ENCODE measurements at regions not wholly inside any gene's neighbourhood (a gene's known extent, or its start where the extent isn't known, plus 50 kb on each side); places are given as distances from the start of the nearest gene placed in this dataset.

DNA sequence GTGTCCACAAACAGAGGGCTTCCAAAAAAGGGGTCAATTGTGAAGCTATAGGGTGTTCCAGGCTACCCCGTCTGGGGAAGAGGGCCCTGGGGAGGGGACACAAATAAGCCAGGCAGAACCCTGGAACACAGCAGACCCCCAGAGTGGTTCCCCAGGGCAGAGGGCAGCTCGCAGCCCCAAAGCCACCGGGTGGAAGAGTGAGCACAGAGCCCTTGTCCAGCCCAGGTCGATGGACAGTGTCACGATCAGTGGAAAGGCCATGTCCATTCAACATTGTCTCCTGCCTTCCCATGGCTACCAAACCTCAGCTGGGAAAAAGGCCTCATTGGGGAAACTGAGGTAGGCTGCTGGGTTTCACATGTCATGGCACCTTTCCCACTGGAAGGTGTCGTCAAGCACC, 131.4 kb downstream of the DICER1 start:
- Histone ChIP-seq H3K36me3 (ENCODE audit: insufficient read depth) (no peaks in the 10 kb centered on the region), H3K4me3 (no peak overlapping the region)
- H3K27ac Mint-ChIP-seq = no peak overlapping the region

More for the DNA sequence above, 131.4 kb downstream of the DICER1 start:
- H3K27me3 Mint-ChIP-seq (ENCODE audit: insufficient read depth, low read depth, poor library complexity) = peaks cover 9% of the 10 kb centered on the region
- Histone ChIP-seq H3F3A (replicated peaks; ENCODE audit: low read depth) (no peaks in the 10 kb centered on the region), H3K4me1 (ENCODE audit: insufficient read depth) (no peaks in the 10 kb centered on the region), H4K20me1 (replicated peaks; ENCODE audit: insufficient read depth) (no peaks in the 10 kb centered on the region), H3K4me2 (no peak overlapping the region), H3K9me2 (ENCODE audit: insufficient read depth) (no peaks in the 10 kb centered on the region), H3K27ac (ENCODE audit: low read depth) (no peak overlapping the region), H2AFZ (no peak overlapping the region), H3K79me2 (replicated peaks; ENCODE audit: insufficient read depth) (no peaks in the 10 kb centered on the region), H3K27me3 (ENCODE audit: insufficient read depth) (no peaks in the 10 kb centered on the region)
- no peaks in the 10 kb centered on the region for H3K36me3 Mint-ChIP-seq (ENCODE audit: low read depth)
- ATAC-seq = no peak
- no peak overlapping the region for H3K4me3 Mint-ChIP-seq
- TF ChIP-seq, protein P1, sequence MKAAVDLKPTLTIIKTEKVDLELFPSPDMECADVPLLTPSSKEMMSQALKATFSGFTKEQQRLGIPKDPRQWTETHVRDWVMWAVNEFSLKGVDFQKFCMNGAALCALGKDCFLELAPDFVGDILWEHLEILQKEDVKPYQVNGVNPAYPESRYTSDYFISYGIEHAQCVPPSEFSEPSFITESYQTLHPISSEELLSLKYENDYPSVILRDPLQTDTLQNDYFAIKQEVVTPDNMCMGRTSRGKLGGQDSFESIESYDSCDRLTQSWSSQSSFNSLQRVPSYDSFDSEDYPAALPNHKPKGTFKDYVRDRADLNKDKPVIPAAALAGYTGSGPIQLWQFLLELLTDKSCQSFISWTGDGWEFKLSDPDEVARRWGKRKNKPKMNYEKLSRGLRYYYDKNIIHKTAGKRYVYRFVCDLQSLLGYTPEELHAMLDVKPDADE (IDR thresholded peaks at IDR 0.05) = no peak
- no peak for TF ChIP-seq ZNF331 (CRISPR knock-in tag; IDR thresholded peaks at IDR 0.05; ENCODE audit: low read depth)
- TF ChIP-seq STAT1 (IDR thresholded peaks at IDR 0.05; ENCODE audit: unreplicated experiment) = no peak
- TF ChIP-seq ZNF114 (CRISPR knock-in tag; IDR thresholded peaks at IDR 0.05) = no peak
- no peak for TF ChIP-seq NANOG (IDR thresholded peaks at IDR 0.05; ENCODE audit: borderline replicate concordance)
- TF ChIP-seq, protein P2, sequence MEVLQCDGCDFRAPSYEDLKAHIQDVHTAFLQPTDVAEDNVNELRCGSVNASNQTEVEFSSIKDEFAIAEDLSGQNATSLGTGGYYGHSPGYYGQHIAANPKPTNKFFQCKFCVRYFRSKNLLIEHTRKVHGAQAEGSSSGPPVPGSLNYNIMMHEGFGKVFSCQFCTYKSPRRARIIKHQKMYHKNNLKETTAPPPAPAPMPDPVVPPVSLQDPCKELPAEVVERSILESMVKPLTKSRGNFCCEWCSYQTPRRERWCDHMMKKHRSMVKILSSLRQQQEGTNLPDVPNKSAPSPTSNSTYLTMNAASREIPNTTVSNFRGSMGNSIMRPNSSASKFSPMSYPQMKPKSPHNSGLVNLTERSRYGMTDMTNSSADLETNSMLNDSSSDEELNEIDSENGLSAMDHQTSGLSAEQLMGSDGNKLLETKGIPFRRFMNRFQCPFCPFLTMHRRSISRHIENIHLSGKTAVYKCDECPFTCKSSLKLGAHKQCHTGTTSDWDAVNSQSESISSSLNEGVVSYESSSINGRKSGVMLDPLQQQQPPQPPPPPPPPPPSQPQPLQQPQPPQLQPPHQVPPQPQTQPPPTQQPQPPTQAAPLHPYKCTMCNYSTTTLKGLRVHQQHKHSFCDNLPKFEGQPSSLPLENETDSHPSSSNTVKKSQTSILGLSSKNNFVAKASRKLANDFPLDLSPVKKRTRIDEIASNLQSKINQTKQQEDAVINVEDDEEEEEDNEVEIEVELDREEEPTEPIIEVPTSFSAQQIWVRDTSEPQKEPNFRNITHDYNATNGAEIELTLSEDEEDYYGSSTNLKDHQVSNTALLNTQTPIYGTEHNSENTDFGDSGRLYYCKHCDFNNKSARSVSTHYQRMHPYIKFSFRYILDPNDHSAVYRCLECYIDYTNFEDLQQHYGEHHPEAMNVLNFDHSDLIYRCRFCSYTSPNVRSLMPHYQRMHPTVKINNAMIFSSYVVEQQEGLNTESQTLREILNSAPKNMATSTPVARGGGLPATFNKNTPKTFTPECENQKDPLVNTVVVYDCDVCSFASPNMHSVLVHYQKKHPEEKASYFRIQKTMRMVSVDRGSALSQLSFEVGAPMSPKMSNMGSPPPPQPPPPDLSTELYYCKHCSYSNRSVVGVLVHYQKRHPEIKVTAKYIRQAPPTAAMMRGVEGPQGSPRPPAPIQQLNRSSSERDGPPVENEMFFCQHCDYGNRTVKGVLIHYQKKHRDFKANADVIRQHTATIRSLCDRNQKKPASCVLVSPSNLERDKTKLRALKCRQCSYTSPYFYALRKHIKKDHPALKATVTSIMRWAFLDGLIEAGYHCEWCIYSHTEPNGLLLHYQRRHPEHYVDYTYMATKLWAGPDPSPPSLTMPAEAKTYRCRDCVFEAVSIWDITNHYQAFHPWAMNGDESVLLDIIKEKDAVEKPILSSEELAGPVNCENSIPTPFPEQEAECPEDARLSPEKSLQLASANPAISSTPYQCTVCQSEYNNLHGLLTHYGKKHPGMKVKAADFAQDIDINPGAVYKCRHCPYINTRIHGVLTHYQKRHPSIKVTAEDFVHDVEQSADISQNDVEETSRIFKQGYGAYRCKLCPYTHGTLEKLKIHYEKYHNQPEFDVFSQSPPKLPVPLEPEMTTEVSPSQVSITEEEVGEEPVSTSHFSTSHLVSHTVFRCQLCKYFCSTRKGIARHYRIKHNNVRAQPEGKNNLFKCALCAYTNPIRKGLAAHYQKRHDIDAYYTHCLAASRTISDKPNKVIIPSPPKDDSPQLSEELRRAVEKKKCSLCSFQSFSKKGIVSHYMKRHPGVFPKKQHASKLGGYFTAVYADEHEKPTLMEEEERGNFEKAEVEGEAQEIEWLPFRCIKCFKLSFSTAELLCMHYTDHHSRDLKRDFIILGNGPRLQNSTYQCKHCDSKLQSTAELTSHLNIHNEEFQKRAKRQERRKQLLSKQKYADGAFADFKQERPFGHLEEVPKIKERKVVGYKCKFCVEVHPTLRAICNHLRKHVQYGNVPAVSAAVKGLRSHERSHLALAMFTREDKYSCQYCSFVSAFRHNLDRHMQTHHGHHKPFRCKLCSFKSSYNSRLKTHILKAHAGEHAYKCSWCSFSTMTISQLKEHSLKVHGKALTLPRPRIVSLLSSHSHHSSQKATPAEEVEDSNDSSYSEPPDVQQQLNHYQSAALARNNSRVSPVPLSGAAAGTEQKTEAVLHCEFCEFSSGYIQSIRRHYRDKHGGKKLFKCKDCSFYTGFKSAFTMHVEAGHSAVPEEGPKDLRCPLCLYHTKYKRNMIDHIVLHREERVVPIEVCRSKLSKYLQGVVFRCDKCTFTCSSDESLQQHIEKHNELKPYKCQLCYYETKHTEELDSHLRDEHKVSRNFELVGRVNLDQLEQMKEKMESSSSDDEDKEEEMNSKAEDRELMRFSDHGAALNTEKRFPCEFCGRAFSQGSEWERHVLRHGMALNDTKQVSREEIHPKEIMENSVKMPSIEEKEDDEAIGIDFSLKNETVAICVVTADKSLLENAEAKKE (CRISPR knock-in tag; IDR thresholded peaks at IDR 0.05) = no peak
- TF ChIP-seq CREB1 (CRISPR knock-in tag; IDR thresholded peaks at IDR 0.05; ENCODE audit: low read depth) = no peak
- TF ChIP-seq JUNB (IDR thresholded peaks at IDR 0.05; ENCODE audit: unreplicated experiment) = no peak
- no peak for TF ChIP-seq POLR2AphosphoS5 (IDR thresholded peaks at IDR 0.05; ENCODE audit: low read depth)
- no peak for TF ChIP-seq EZH2phosphoT487 (IDR thresholded peaks at IDR 0.05; ENCODE audit: unreplicated experiment)
- TF ChIP-seq, protein P3, sequence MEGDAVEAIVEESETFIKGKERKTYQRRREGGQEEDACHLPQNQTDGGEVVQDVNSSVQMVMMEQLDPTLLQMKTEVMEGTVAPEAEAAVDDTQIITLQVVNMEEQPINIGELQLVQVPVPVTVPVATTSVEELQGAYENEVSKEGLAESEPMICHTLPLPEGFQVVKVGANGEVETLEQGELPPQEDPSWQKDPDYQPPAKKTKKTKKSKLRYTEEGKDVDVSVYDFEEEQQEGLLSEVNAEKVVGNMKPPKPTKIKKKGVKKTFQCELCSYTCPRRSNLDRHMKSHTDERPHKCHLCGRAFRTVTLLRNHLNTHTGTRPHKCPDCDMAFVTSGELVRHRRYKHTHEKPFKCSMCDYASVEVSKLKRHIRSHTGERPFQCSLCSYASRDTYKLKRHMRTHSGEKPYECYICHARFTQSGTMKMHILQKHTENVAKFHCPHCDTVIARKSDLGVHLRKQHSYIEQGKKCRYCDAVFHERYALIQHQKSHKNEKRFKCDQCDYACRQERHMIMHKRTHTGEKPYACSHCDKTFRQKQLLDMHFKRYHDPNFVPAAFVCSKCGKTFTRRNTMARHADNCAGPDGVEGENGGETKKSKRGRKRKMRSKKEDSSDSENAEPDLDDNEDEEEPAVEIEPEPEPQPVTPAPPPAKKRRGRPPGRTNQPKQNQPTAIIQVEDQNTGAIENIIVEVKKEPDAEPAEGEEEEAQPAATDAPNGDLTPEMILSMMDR (conservative IDR thresholded peaks at IDR 0.05; ENCODE audit: low read depth in 2 of 2) = no peak
- TF ChIP-seq, protein P4, sequence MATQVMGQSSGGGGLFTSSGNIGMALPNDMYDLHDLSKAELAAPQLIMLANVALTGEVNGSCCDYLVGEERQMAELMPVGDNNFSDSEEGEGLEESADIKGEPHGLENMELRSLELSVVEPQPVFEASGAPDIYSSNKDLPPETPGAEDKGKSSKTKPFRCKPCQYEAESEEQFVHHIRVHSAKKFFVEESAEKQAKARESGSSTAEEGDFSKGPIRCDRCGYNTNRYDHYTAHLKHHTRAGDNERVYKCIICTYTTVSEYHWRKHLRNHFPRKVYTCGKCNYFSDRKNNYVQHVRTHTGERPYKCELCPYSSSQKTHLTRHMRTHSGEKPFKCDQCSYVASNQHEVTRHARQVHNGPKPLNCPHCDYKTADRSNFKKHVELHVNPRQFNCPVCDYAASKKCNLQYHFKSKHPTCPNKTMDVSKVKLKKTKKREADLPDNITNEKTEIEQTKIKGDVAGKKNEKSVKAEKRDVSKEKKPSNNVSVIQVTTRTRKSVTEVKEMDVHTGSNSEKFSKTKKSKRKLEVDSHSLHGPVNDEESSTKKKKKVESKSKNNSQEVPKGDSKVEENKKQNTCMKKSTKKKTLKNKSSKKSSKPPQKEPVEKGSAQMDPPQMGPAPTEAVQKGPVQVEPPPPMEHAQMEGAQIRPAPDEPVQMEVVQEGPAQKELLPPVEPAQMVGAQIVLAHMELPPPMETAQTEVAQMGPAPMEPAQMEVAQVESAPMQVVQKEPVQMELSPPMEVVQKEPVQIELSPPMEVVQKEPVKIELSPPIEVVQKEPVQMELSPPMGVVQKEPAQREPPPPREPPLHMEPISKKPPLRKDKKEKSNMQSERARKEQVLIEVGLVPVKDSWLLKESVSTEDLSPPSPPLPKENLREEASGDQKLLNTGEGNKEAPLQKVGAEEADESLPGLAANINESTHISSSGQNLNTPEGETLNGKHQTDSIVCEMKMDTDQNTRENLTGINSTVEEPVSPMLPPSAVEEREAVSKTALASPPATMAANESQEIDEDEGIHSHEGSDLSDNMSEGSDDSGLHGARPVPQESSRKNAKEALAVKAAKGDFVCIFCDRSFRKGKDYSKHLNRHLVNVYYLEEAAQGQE (IDR thresholded peaks at IDR 0.05; ENCODE audit: unreplicated experiment) = no peak
- no peak for TF ChIP-seq EZH2 (IDR thresholded peaks at IDR 0.05; ENCODE audit: low read depth, unreplicated experiment)
- H3K9me3 Mint-ChIP-seq = peaks cover 3% of the 10 kb centered on the region; the same call in 2 of the 3 replicates
- DNase-seq (ENCODE audit: low spot score) = no peak
- H3K4me1 Mint-ChIP-seq = no peaks in the 10 kb centered on the region
